HG03460 (cell line): ENCODE measurements at regions not wholly inside any gene's neighbourhood (a gene's known extent, or its start where the extent isn't known, plus 50 kb on each side); places are given as distances from the start of the nearest gene placed in this dataset.
A peak's percentile ranks its signal among the peaks of the same experiment; 100 is the strongest.
"Not testable (repeated sequence)": the region's sequence is repeated elsewhere in the genome, so short reads cannot be mapped to it uniquely, and the experiment has no call there.

ENCODE experiments used
- ATAC-seq: cut with Tn5 transposase; IDR thresholded peaks from one replicate; pipeline ENCODE4 v1.9.1; 2021; ENCODE audit not compliant: unreplicated experiment

GRCh38 chr1:193462629-193463320, 276.4 kb upstream of the B3GALT2 start:
- ATAC-seq: no peak

- ATAC-seq: no peak
These were observed 272.2 kb upstream of the B3GALT2 start for GRCh38 chr1:193458628-193459027.

- ATAC-seq: no peak
These were observed 271.3 kb upstream of the B3GALT2 start for GRCh38 chr1:193457676-193458075.

DNA sequence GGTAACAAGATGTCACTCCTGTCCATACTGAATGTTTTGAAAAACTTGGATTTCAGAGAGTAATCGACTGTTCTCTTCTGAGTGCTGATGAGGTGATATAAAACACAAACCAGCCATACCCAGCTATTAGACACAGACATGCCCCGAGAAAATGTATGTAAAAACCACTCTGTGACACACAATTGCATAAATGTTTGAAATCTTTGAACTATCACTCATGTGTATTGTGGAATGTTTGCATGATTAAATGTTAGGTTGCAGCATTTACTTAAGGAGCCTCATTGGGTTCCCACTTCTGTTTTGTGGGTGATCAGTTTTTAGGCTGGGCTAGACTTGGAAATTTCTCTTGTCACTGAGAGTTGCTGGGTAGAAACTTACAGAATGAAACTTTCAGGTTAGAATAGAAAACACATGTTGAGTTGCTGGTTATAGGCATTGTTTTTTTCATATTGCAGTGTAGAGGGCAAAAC, 270.4 kb upstream of the B3GALT2 start:
- no peak for ATAC-seq

DNA sequence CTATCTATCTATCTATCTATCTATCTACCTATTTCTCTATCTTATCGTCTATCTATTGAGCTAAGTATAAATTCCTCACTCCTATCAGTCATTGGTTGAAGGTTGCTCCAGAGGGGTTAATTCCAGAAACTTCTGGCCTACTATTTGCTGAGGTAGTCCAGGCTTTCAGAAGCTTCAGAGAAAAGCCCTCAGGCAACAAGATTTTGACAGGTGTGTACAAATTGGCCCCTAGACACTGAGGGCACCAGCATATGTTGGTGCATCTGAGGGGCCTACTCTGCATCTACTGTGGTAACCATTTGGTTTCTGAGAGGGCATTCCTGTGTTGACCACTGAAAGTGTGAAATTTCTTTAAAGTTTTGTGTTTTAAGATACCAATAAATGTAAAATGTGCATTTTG, 265.2 kb upstream of the B3GALT2 start:
- ATAC-seq: no peak

DNA sequence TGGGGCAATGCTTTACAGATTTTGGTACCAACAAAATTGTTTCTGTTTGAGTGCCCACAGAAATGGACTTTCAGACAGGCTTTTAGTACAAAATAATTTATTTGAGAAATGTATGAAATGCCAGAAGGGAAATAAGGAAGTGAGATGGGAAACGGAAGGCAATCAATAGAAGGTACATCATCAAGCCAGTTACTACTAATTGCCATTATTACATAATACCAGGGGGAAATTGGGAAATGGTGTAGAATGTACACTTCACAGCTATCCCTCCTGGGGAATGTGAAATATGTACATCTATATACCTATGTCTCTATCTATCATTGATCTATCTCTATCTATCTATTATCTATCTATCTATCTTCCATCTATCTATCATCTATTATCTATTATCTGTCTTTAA, 264.6 kb upstream of the B3GALT2 start:
- ATAC-seq: no peak

DNA sequence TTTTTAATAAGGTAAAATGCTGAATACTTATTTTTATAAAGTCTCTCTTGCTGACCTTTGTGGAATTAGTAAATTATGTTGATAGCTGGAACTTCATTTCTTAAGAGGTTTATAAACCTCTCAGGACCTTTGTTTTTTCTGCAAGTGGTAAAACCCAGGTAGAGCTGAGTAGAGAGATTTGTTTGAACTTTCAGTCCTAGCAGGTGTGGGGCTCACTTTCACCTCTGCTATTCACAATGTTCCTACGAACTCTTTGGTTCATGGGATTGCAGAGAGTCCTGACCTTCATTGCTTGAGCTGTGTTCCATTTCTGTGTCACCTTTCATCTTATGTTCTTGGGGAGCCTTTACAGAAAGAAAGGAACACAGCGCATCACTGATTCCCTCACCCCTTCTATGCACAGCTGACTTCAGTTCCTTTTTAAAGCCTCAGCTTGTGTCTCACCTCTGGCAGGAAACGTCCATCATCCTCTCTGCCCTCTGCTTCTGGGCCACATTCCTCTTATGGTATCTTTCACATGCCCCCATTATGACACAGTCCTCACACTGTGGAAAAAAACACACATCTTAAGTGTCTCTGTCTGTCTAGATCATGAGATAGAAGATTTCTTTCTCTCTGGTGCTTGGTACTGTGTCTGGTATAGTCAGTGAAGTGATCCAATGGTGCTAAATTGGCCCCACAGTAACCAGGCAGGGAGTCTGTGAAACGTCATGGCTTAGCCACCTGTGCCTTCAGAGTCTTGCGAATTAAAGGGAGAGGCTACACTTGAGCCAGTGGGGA, 262.5 kb upstream of the B3GALT2 start:
- ATAC-seq: peak; percentile 94

- no peak for ATAC-seq
These were observed 257.5 kb upstream of the B3GALT2 start for GRCh38 chr1:193443886-193444285.

DNA sequence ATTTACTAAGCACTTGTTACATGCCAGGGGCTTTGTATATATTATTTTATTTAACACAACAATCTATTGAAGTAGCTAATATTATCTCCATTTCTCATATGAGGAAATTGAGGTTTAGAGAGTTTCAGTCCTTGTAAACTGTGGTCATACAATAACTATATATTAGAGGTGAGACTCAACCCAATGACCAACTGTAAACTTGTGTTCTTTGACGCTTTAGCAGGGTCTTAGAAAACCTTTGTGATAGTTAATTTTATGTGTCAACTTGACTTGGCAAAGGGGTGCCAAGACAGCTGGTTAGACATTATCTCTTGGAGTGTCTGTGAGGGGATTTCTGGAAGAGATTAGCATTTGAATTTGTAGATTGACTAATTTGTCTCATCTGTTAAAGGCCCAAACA, 252.4 kb upstream of the B3GALT2 start:
- peak; percentile 72 for ATAC-seq

DNA sequence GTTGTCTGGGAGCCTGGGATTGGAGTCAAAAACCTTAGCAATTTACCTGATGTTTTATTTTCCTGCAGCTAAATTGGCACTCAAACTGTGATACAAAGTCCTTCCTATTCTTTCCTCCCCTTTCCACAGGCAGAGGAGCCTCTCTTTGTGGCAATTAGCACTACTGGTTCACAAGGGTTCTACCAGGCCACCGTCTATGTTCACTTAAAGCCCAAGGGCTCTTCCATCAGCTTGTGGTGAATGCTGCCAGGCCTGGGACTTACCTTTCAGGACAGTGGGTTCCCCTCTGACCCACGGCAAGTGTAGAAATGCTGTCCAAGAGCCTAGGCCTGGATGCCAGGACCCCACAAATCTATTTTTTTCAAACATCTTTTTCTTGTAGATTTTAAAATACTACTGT, 251.9 kb upstream of the B3GALT2 start:
- no peak for ATAC-seq

DNA sequence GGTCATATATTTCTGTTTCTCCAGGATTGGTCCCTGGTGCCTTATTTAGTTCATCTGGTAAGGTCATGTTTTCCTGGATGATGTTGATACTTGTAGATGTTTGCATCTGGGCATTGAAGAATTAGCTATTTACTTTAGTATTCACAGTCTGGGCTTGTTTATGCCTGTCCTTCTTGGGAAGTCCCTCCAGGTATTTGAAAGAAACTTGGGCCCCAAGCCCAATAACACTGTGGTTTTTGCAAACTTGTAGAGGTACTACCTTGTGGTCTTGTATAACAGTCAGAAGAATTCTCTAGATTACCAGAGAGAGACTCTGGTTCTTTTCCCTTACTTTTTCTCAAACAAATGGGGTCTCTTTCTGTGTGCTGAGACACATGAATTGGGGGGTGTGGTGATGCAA, 251.4 kb upstream of the B3GALT2 start:
- ATAC-seq: peak; percentile 71

DNA sequence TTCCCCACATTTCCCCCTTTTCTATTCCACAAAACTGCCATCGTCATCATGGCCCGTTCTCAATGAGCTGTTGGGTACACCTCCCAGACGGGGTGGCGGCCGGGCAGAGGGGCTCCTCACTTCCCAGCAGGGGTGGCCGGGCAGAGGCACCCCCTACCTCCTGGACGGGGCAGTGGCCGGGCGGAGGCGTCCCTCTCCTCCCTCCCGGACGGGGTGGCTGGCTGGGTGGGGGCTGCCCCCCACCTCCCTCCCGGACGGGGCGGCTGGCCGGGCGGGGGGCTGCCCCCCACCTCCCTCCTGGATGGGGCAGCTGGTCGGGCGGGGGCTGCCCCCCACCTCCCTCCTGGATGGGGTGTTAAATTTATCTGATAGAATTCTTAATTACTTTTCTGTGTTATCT, 250.9 kb upstream of the B3GALT2 start:
- not testable (repeated sequence) for ATAC-seq

DNA sequence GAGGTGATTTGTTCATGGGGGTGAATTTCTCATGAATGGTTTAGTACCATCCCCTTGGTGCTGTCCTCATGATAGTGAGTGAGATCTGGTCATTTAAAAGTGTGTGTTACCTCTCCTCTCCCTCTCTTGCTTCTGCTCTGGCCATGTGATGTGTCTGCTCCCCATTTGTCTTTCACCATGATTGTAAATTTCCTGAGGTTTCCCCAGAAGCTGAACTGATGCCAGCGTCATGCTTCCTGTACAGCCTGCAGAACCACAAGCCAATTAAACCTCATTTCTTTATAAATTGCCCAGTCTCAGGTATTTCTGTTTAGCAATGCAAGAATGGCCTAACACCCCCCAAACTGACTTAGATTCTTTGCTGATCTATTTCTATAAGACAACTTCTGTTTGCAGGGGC, 249.4 kb upstream of the B3GALT2 start:
- no peak for ATAC-seq

DNA sequence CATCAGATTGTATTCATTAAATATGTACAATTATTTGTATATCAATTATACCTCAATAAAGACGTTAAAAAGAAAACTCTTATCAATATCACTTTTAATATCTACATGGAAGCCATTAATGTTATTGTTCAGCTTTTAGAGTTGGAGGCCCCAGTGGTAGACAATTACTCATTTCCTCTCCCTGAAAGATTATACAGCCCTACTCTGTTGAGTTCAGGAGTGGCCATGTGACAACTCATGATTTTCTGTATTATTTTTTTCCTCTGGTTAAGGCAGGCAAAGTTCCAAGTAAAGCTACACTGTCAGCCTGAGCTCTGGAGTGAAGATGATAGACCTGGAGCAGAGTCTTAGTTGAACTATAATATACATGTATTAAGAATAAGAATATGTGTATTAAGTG, 247.9 kb upstream of the B3GALT2 start:
- ATAC-seq: no peak

GRCh38 chr1:193433599-193433998, 247.2 kb upstream of the B3GALT2 start:
- no peak for ATAC-seq

DNA sequence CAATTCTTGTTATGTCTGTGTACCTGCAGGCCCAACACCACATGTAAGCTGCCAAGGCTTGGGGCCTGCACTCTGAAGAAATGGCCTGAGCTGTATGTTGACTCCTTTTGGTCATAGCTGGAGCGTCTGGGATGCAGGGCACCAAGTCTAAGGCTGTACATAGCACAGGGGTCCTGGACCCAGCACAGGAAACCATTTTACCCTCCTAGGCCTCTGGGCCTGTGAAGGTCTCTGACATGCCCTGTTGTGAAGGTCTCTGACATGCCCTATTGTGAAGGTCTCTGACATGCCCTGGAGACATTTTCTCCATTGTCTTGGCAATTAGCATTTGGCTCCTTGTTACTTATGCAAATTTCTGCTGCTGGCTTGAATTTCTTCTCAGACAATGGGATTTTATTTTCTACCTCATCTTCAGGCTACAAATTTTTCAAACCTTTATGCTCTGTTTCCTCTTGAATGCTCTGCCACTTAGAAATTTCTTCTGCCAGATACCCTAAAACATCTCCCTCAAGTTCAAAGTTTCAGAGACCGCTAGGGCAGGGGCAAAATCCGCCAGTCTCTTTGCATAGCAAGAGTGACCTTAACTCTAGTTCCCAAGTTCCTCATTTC, 246.7 kb upstream of the B3GALT2 start:
- ATAC-seq: no peak

GRCh38 chr1:193431265-193431977, 245.0 kb upstream of the B3GALT2 start:
- peak; percentile 55 for ATAC-seq

DNA sequence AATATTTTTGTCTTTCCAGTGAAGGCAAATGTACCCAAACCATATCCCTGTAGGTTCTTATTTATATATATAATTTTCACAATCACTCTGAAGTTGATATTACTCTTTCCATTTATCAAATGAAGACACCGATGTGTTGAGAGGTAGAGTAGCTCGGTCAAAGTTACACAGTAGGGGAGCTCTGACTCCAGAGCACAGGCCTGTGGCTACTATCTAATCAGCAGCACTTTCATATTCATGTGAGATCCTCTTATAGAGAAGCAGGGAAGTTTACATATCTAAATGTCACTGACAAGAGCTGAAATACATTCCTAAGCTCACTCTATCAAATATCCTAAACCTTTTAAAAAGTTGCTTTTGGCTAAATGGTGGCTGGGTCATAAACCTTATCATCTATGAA, 241.1 kb upstream of the B3GALT2 start:
- no peak for ATAC-seq

GRCh38 chr1:193426061-193426460, 239.6 kb upstream of the B3GALT2 start:
- no peak for ATAC-seq

DNA sequence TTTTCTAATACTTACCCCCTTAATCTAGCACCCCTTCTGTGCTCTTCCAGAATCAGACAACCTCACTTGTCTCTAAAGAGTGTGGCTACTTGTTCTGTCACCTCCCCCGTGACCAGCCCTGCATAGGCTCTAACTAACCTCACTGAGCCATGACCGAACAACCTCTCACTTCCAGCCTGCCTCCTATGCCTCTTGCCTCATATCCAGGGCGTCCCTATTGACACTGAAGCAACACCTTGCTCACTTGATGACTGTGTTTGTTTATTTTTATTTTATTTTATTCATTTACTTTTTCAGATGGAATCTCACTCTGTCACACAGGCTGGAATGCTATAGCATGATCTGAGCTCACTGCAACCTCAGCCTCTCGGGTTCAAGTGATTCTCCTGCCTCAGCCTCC, 235.1 kb upstream of the B3GALT2 start:
- no peak for ATAC-seq

DNA sequence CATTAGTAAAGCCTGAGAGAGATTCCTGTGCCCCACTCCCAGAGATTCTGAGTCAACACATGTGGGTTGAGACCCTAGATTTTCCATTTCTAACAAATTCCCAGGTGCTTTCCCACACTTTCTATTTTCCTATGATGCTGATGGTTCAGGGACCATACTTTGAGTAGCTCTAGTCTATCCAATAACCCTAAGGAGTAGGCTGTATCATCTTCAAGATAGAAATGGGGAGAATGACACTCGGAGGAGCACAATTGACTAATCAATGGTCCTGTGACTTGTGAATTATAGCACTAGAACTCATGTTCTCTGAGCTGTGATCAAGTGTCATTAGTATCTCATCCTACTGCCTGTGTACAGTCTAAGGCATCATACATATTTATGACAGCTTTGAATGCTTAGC, 232.9 kb upstream of the B3GALT2 start:
- no peak for ATAC-seq

DNA sequence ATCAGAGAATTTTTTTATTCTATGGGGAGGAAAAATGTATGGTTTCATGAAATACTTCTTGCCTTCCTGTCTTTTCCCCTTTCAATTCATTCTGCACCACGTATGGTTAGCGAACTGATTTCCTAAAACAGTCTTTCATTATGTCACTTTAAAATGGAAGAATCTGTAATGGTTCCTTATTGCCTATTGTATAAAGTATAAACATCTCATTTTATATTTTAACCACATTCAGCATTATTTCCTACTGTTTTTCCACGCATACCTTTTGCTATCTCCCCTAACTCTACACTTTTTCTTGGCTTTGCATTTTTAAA, 232.3 kb upstream of the B3GALT2 start:
- no peak for ATAC-seq
